ENCODE measurements at regions not wholly inside any gene's neighbourhood (a gene's known extent, or its start where the extent isn't known, plus 50 kb on each side); places are given as distances from the start of the nearest gene placed in this dataset.

DNA sequence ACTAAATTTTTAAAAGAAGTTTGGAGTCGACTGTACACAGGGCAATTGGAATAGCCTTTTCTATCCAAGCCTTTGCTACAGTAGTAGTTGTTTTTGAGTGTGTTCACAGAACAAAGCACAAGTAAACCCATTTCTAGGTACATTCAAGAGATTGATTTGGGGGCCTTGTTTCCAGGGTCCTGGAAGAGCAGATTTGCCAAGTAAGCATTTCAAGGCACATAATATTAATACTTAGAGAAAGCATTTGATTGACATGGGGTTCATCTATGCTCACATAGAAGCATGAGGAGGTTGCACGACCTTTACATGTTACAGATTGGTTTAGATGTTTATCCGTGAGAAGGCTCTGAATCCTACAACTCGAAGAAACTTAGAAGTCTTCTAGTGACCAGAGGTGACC is 324.1 kb downstream of the MYCN start:
- no peaks in the 10 kb centered on the region for H3K27me3 Mint-ChIP-seq (ENCODE audit: low read depth, poor library complexity)
- TF ChIP-seq, protein P1, sequence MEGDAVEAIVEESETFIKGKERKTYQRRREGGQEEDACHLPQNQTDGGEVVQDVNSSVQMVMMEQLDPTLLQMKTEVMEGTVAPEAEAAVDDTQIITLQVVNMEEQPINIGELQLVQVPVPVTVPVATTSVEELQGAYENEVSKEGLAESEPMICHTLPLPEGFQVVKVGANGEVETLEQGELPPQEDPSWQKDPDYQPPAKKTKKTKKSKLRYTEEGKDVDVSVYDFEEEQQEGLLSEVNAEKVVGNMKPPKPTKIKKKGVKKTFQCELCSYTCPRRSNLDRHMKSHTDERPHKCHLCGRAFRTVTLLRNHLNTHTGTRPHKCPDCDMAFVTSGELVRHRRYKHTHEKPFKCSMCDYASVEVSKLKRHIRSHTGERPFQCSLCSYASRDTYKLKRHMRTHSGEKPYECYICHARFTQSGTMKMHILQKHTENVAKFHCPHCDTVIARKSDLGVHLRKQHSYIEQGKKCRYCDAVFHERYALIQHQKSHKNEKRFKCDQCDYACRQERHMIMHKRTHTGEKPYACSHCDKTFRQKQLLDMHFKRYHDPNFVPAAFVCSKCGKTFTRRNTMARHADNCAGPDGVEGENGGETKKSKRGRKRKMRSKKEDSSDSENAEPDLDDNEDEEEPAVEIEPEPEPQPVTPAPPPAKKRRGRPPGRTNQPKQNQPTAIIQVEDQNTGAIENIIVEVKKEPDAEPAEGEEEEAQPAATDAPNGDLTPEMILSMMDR (IDR thresholded peaks at IDR 0.05): no peak
- H3K36me3 Mint-ChIP-seq (ENCODE audit: low read depth): no peaks in the 10 kb centered on the region
- DNase-seq: no peak
- no peak overlapping the region for H3K4me3 Mint-ChIP-seq
- peaks cover 39% of the 10 kb centered on the region for H3K4me1 Mint-ChIP-seq
- no peaks in the 10 kb centered on the region for H3K9me3 Mint-ChIP-seq
- no peak overlapping the region for H3K27ac Mint-ChIP-seq

DNA sequence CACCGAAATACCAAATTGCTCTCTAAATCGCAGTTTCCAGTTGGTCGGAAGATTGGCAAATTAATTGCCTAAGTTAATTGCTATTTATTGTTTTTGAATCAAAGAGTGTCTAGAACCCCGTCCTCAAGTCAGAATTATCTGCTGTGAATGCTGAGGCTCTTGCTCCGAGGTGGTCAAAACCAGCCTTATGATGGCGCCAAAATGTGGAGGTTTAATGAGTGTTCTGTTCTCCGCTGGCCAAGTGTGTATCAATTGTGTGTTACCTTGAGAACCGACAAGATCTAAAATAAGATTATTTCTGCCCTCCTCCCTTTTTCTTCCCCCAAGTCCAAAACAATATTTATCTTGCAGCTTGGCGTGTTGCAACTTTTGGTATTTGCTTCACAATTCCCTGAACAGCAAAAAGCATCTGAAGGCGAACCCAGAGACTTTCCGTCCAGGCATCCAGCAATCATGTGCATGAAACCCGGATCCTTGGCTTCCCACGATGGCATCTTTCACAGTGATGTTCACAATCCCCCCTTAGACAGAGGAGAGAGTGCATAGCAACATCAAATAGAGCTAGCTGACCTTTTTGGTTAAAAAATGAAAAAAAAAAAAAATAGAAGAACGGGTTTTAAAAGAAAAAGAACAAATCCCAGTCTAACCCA is 323.0 kb downstream of the MYCN start:
- TF ChIP-seq, protein P1 (IDR thresholded peaks at IDR 0.05): no peak
- no peak overlapping the region for H3K4me3 Mint-ChIP-seq
- H3K36me3 Mint-ChIP-seq (ENCODE audit: low read depth): no peaks in the 10 kb centered on the region
- H3K27ac Mint-ChIP-seq: peak overlapping the region; percentile 45
- DNase-seq: no peak
- no peaks in the 10 kb centered on the region for H3K27me3 Mint-ChIP-seq (ENCODE audit: low read depth, poor library complexity)
- no peaks in the 10 kb centered on the region for H3K9me3 Mint-ChIP-seq
- peaks cover 47% of the 10 kb centered on the region for H3K4me1 Mint-ChIP-seq

DNA sequence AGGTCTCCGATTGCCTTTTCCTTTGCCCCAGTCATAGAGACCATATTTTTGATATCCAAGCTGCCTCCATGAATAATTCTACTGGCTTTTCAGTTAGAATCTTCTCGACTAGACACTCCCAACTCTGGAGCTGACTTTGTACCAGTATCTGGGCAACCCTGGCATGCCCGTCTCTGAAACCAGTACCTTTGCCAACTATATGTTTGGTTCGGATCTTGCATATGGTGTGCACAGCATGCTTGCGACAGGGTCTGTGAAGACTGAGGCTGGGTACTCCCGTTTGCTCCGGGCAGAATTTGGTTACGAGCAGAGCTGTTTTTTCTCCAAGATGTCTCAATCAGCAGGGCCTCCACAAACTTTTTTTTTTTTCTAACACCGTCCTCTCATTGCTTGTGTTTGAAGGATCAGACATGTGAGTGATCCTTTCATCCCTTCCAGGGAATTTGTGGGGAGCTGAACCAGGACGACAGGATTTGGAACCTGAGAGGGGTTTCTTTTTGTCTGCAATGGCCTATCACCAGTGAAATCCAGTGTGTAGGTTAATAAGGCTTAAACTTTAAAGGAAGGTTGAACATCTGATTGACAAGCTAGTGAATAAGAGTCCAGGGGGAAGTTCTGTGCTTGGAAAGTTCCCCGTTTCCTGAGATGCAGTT is 322.3 kb downstream of the MYCN start:
- Mint-ChIP-seq H3K9me3 (no peaks in the 10 kb centered on the region), H3K4me1 (peaks cover 54% of the 10 kb centered on the region), H3K4me3 (no peak overlapping the region)

DNA sequence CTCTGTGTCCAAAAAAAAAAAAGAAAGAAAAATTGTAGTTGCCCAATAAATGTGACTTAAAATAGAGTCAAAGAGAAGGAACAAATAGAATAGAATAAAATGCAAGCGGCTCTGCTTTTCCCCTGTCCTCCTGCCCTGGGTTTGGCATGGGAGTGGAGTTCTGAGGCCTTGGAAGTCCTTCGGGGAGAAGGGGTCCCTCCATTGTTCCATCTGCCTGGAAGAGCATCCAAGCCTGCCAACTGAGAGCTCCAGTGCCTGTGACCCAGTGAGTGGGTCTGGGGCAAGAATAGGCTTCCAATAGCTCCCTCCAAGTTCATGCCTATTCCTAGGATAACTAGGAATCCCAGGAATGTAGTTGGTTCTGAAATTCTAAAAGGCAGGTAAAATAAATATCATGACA is 321.4 kb downstream of the MYCN start:
- DNase-seq: no peak
- Mint-ChIP-seq H3K9me3 (no peaks in the 10 kb centered on the region), H3K36me3 (ENCODE audit: low read depth) (no peaks in the 10 kb centered on the region), H3K27me3 (ENCODE audit: low read depth, poor library complexity) (no peaks in the 10 kb centered on the region), H3K27ac (no peak overlapping the region), H3K4me3 (no peak overlapping the region), H3K4me1 (peaks cover 62% of the 10 kb centered on the region)
- TF ChIP-seq, protein P1 (IDR thresholded peaks at IDR 0.05): no peak

More for the DNA sequence above, 322.3 kb downstream of the MYCN start:
- no peak for DNase-seq
- Mint-ChIP-seq H3K27ac (peak overlapping the region; percentile 6), H3K27me3 (ENCODE audit: low read depth, poor library complexity) (no peaks in the 10 kb centered on the region), H3K36me3 (ENCODE audit: low read depth) (no peaks in the 10 kb centered on the region)
- TF ChIP-seq, protein P1 (IDR thresholded peaks at IDR 0.05): no peak

DNA sequence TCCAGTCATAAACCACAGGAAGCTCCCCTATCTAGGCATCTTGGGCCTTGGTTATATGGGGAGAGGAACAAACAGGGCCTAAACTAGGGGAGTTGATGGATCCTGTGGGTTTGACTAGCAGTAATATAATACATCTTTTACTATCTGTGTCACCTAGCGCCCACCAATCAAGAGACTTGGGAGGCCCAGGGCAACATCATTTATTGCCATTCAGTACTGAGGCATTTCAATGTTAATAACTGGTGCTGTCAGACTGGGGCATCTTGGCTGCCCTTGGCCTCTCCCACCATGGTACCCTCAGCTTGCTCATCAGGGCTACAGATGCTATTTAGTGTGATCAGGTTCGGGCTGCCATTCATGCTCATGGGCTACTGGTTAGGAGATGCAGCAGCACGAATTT is 320.7 kb downstream of the MYCN start:
- peak overlapping the region; percentile 81 for H3K27ac Mint-ChIP-seq
- TF ChIP-seq, protein P1 (IDR thresholded peaks at IDR 0.05): no peak
- peaks cover 3% of the 10 kb centered on the region for H3K9me3 Mint-ChIP-seq
- peaks cover 63% of the 10 kb centered on the region for H3K4me1 Mint-ChIP-seq
- DNase-seq: no peak
- H3K27me3 Mint-ChIP-seq (ENCODE audit: low read depth, poor library complexity): no peaks in the 10 kb centered on the region
- no peak overlapping the region for H3K4me3 Mint-ChIP-seq
- no peaks in the 10 kb centered on the region for H3K36me3 Mint-ChIP-seq (ENCODE audit: low read depth)

All from nephron progenitor cell (in vitro differentiated cells).